Right renal pelvis (tissue), 4 donors: ENCODE measurements at regions not wholly inside any gene's neighbourhood (a gene's known extent, or its start where the extent isn't known, plus 50 kb on each side); places are given as distances from the start of the nearest gene placed in this dataset.

Experiments
- DNase-seq, 4 donors: peaks; one replicate each; pipeline ENCODE4 v3.0.0-alpha.2; 2013; ENCODE audit warnings: low read depth in 4 of 4, low spot score in 3 of 4, missing footprints in 1 of 4

GRCh38 chr13:83229574-83230305 is 652.5 kb downstream of the SLITRK1 start:
- no peak for DNase-seq

- no peak for DNase-seq
Observed at GRCh38 chr13:83223546-83223945, 658.7 kb downstream of the SLITRK1 start.

GRCh38 chr13:83221813-83222241 is 660.4 kb downstream of the SLITRK1 start:
- DNase-seq: no peak

- DNase-seq: no peak
Observed at GRCh38 chr13:83221256-83221655, 661.0 kb downstream of the SLITRK1 start.

GRCh38 chr13:83220241-83220640 is 662.0 kb downstream of the SLITRK1 start:
- no peak for DNase-seq

GRCh38 chr13:83219832-83220231 is 662.4 kb downstream of the SLITRK1 start:
- no peak for DNase-seq

GRCh38 chr13:83216479-83217245 is 665.6 kb downstream of the SLITRK1 start:
- DNase-seq: no peak

GRCh38 chr13:83215627-83216026 is 666.6 kb downstream of the SLITRK1 start:
- no peak for DNase-seq

- DNase-seq: no peak
Observed at GRCh38 chr13:83214452-83214851, 667.8 kb downstream of the SLITRK1 start.

GRCh38 chr13:83211301-83211700 is 671.0 kb downstream of the SLITRK1 start:
- no peak for DNase-seq

GRCh38 chr13:83204886-83205285 is 677.4 kb downstream of the SLITRK1 start:
- DNase-seq: no peak

- no peak for DNase-seq
Observed at GRCh38 chr13:83201506-83201905, 680.8 kb downstream of the SLITRK1 start.

GRCh38 chr13:83197316-83197715 is 685.0 kb downstream of the SLITRK1 start:
- DNase-seq: no peak

GRCh38 chr13:83190020-83190419 is 692.3 kb downstream of the SLITRK1 start:
- no peak for DNase-seq

GRCh38 chr13:83184819-83185218 is 697.5 kb downstream of the SLITRK1 start:
- DNase-seq: no peak

- no peak for DNase-seq
Observed at GRCh38 chr13:83184150-83184475, 698.2 kb downstream of the SLITRK1 start.

GRCh38 chr13:83183439-83184149 is 698.7 kb downstream of the SLITRK1 start:
- DNase-seq: no peak

GRCh38 chr13:83182845-83183244 is 699.4 kb downstream of the SLITRK1 start:
- DNase-seq: no peak

- no peak for DNase-seq
Observed at GRCh38 chr13:83178008-83178407, 704.3 kb downstream of the SLITRK1 start.

GRCh38 chr13:83168590-83168989 is 713.7 kb downstream of the SLITRK1 start:
- DNase-seq: no peak

- DNase-seq: no peak
Observed at GRCh38 chr13:83167203-83167602, 715.1 kb downstream of the SLITRK1 start.

GRCh38 chr13:83166550-83166949 is 715.7 kb downstream of the SLITRK1 start:
- DNase-seq: no peak
